Endothelial cell of umbilical vein (primary cell): ENCODE measurements at regions not wholly inside any gene's neighbourhood (a gene's known extent, or its start where the extent isn't known, plus 50 kb on each side); places are given as distances from the start of the nearest gene placed in this dataset.

Source experiments
- BruUV-seq: library from RNA; stranded (reverse); fragments of 400-500 nt; replicated peaks from 2 replicates; lab custom pipeline; 2021; lab: Mats Ljungman, UMichigan
- CTCF ChIA-PET: fragments of 300-600, 350-600 bp; sonication (Branson Sonifier 250); formaldehyde crosslinking; loops from one replicate; lab custom pipeline; 2021; ENCODE audit warnings: antibody characterized with exemption, inconsistent platforms; lab: Charles Lee
- POLR2A ChIA-PET: fragments of 300-600, 350-600 bp; sonication (Branson Sonifier 250); formaldehyde crosslinking; loops from one replicate; lab custom pipeline; 2021; ENCODE audit warnings: antibody characterized with exemption, inconsistent platforms; lab: Charles Lee
- DNase-seq: peaks from one replicate; pipeline ENCODE4 v3.0.0-alpha.2; 2011; ENCODE audit warnings: low read depth, low spot score
- FAIRE-seq: peaks from 2 replicates; lab custom pipeline; 2011; peaks lifted over from hg19 to GRCh38; lab: Jason Lieb, UNC
- H2AFZ ChIP-seq: 2 replicates; pipeline ENCODE4 v1.6.0; 2012; ENCODE audit warnings: low read depth, low read length, control low read depth, inconsistent platforms
- H3K27ac ChIP-seq: 2 replicates; pipeline ENCODE4 v1.5.1; 2011; ENCODE audit warnings: low read depth, mild to moderate bottlenecking, control low read depth, low read length, moderate library complexity; ENCODE audit not compliant: insufficient read depth
- H3K27me3 ChIP-seq, 2 experiments: 2 replicates each; pipeline versions ENCODE4 v1.6.0 to v1.6.1; 2011; ENCODE audit warnings: low read length in 2 of 2, mixed read lengths in 1 of 2; ENCODE audit not compliant: control insufficient read depth in 2 of 2, insufficient read depth in 2 of 2
- H3K36me3 ChIP-seq, 2 experiments: 2 replicates in 1 of 2; 3 replicates in 1 of 2; pipeline ENCODE4 v1.5.1; 2011; ENCODE audit warnings: low read length in 2 of 2, mild to moderate bottlenecking in 1 of 2, moderate library complexity in 1 of 2; ENCODE audit not compliant: control insufficient read depth in 2 of 2, insufficient read depth in 2 of 2; ENCODE audit errors: extremely low read depth in 1 of 2
- H3K4me1 ChIP-seq: 3 replicates; pipeline ENCODE4 v1.5.1; 2011; ENCODE audit warnings: mild to moderate bottlenecking, low read length; ENCODE audit not compliant: control insufficient read depth, insufficient read depth; ENCODE audit errors: extremely low read depth
- H3K4me2 ChIP-seq: 2 replicates; pipeline ENCODE4 v1.6.1; 2011; ENCODE audit warnings: low read length, control low read depth, mixed read lengths; ENCODE audit not compliant: insufficient read depth
- H3K4me3 ChIP-seq, 3 experiments: fragments of 200-600 bp in 1 of 3; sonication (generic), shearing (Covaris generic) in 1 of 3; replicated peaks in 1 of 3; 2 replicates each; pipeline ENCODE4 v1.5.1; 2011 to 2016; ENCODE audit warnings: control low read depth in 3 of 3, low read length in 3 of 3, mild to moderate bottlenecking in 2 of 3, inconsistent platforms in 1 of 3, low read depth in 1 of 3, moderate library complexity in 1 of 3; ENCODE audit not compliant: insufficient read depth in 1 of 3
- H3K79me2 ChIP-seq: 2 replicates; pipeline ENCODE4 v1.6.0; 2012; ENCODE audit warnings: low read length, inconsistent platforms; ENCODE audit not compliant: control insufficient read depth, insufficient read depth
- H3K9ac ChIP-seq: replicated peaks from 2 replicates; pipeline ENCODE3; 2011; ENCODE audit warnings: low read length, control low read depth; ENCODE audit not compliant: insufficient read depth; ENCODE audit errors: extremely low read depth
- H3K9me1 ChIP-seq: replicated peaks from 3 replicates; pipeline ENCODE4 v1.6.0; 2011; ENCODE audit warnings: mild to moderate bottlenecking, low read length; ENCODE audit not compliant: control insufficient read depth, insufficient read depth; ENCODE audit errors: extremely low read depth
- H3K9me3 ChIP-seq: replicated peaks from 2 replicates; pipeline ENCODE4 v1.5.1; 2012; ENCODE audit warnings: low read length, inconsistent platforms; ENCODE audit not compliant: control insufficient read depth, insufficient read depth
- H4K20me1 ChIP-seq: replicated peaks from 2 replicates; pipeline ENCODE3; 2011; ENCODE audit warnings: mild to moderate bottlenecking, low read length; ENCODE audit not compliant: control insufficient read depth, insufficient read depth; ENCODE audit errors: extremely low read depth
- CTCF ChIP-seq, 2 donors: IDR thresholded peaks; 1 replicate in 1 of 2; 2 replicates in 1 of 2; pipeline ENCODE4 v1.5.1; 2011; ENCODE audit warnings: low read length in 2 of 2, mild to moderate bottlenecking in 2 of 2, moderate library complexity in 2 of 2, control low read depth in 1 of 2, inconsistent platforms in 1 of 2, low read depth in 1 of 2; ENCODE audit not compliant: insufficient read depth in 1 of 2; ENCODE audit errors: extremely low read depth in 1 of 2
- EZH2 ChIP-seq: IDR thresholded peaks from 2 replicates; pipeline ENCODE4 v1.6.1; 2012; ENCODE audit warnings: borderline replicate concordance, low read depth, mild to moderate bottlenecking, moderate library complexity, low read length, inconsistent platforms; ENCODE audit not compliant: severe bottlenecking
- FOS ChIP-seq: IDR thresholded peaks from 2 replicates; pipeline ENCODE4 v1.6.1; 2011; ENCODE audit warnings: mild to moderate bottlenecking, low read length, moderate library complexity, borderline replicate concordance; ENCODE audit not compliant: insufficient read depth
- GATA2 ChIP-seq: IDR thresholded peaks from 2 replicates; pipeline ENCODE4 v1.7.0; 2011; ENCODE audit warnings: low read depth, mild to moderate bottlenecking, moderate library complexity, mixed read lengths, low read length; ENCODE audit not compliant: insufficient read length, insufficient read depth
- JUN ChIP-seq: IDR thresholded peaks from 2 replicates; pipeline ENCODE4 v1.6.1; 2011; ENCODE audit warnings: borderline replicate concordance, low read depth; ENCODE audit not compliant: insufficient read length, insufficient read depth
- MAX ChIP-seq: IDR thresholded peaks from 2 replicates; pipeline ENCODE4 v1.6.1; 2011; ENCODE audit not compliant: insufficient read depth, insufficient read length
- MYC ChIP-seq: IDR thresholded peaks from one replicate; pipeline ENCODE4 v1.6.1; 2011; ENCODE audit warnings: mild to moderate bottlenecking, low read depth, low read length
- POLR2A ChIP-seq: IDR thresholded peaks from 2 replicates; pipeline ENCODE4 v1.6.1; 2012; ENCODE audit warnings: low read depth, mild to moderate bottlenecking, control low read depth, low read length
- POLR2AphosphoS5 ChIP-seq: IDR thresholded peaks from 2 replicates; pipeline ENCODE4 v1.6.1; 2012; ENCODE audit warnings: low read depth, mild to moderate bottlenecking, control low read depth, low read length, moderate library complexity; ENCODE audit not compliant: insufficient read depth
- dilution Hi-C: fragments of 300-500 bp; cut with MboI; formaldehyde crosslinking; loops from one replicate; pipeline ENCODE4 v1.15.0; 2019; ENCODE audit warnings: low sequenced_read_pairs; ENCODE audit not compliant: extremely low pct_ligation_motif_present
- intact Hi-C: fragments of 100-400 bp; cut with micrococcal nuclease; formaldehyde crosslinking; loops from one replicate; pipeline ENCODE4 v1.10.0; 2022

GRCh38 chr12:108060067-108060466 lies 69.0 kb upstream of the WSCD2 start:
- H2AFZ ChIP-seq, result no peak overlapping the region
- BruUV-seq, result no TSS peak
- dilution Hi-C loops (no loop called here), intact Hi-C loops (no loop called here)
- no peak overlapping the region for H3K4me3 ChIP-seq
- no peak overlapping the region for H3K4me2 ChIP-seq
- no peaks in the 10 kb centered on the region for H3K27me3 ChIP-seq
- POLR2A ChIA-PET, result no interaction called here
- H3K79me2 ChIP-seq, result no peaks in the 10 kb centered on the region
- TF ChIP-seq POLR2A (no peak), CTCF (IDR thresholded peaks at IDR 0.05; ENCODE audit: extremely low read depth in 1 of 2, insufficient read depth in 1 of 2, low read depth in 1 of 2, low read length in 2 of 2) (no peak)
- no peak overlapping the region for H3K9ac ChIP-seq
- no peaks in the 10 kb centered on the region for H4K20me1 ChIP-seq
- CTCF ChIA-PET, result no interaction called here
- FAIRE-seq (no peak), DNase-seq (no peak)
- H3K27ac ChIP-seq, result no peak overlapping the region
- no peaks in the 10 kb centered on the region for H3K4me1 ChIP-seq
- H3K9me3 ChIP-seq, result no peaks in the 10 kb centered on the region
- H3K9me1 ChIP-seq, result no peaks in the 10 kb centered on the region
- no peaks in the 10 kb centered on the region for H3K36me3 ChIP-seq

GRCh38 chr12:108060903-108061302 lies 68.2 kb upstream of the WSCD2 start:
- H4K20me1 ChIP-seq, result no peaks in the 10 kb centered on the region
- no peak overlapping the region for H3K4me3 ChIP-seq
- intact Hi-C loops (no loop called here), dilution Hi-C loops (no loop called here)
- no peak overlapping the region for H2AFZ ChIP-seq
- ChIA-PET CTCF (no interaction called here), POLR2A (no interaction called here)
- no peaks in the 10 kb centered on the region for H3K27me3 ChIP-seq
- DNase-seq (no peak), FAIRE-seq (no peak)
- TF ChIP-seq JUN, result no peak
- no peak for TF ChIP-seq MYC
- TF ChIP-seq CTCF (IDR thresholded peaks at IDR 0.05; ENCODE audit: extremely low read depth in 1 of 2, insufficient read depth in 1 of 2, low read depth in 1 of 2, low read length in 2 of 2), result no peak
- no peak for TF ChIP-seq POLR2A
- no peak for TF ChIP-seq GATA2
- no peak for TF ChIP-seq MAX
- TF ChIP-seq POLR2AphosphoS5, result no peak
- TF ChIP-seq FOS, result no peak
- no peak for TF ChIP-seq EZH2
- no peak overlapping the region for H3K9ac ChIP-seq
- no peaks in the 10 kb centered on the region for H3K9me3 ChIP-seq
- no peak overlapping the region for H3K4me2 ChIP-seq
- H3K4me1 ChIP-seq, result no peaks in the 10 kb centered on the region
- H3K36me3 ChIP-seq, result no peaks in the 10 kb centered on the region
- no peaks in the 10 kb centered on the region for H3K79me2 ChIP-seq
- H3K27ac ChIP-seq, result no peak overlapping the region
- no TSS peak for BruUV-seq
- H3K9me1 ChIP-seq, result no peaks in the 10 kb centered on the region
